Effector memory CD8-positive, alpha-beta T cell (primary cell): ENCODE measurements at regions not wholly inside any gene's neighbourhood (a gene's known extent, or its start where the extent isn't known, plus 50 kb on each side); places are given as distances from the start of the nearest gene placed in this dataset.
"Not testable (repeated sequence)": the region's sequence is repeated elsewhere in the genome, so short reads cannot be mapped to it uniquely, and the experiment has no call there.

Experiments used
- ATAC-seq: fragments of 150-1000 bp; cut with Tn5 transposase; replicated peaks from 2 replicates; pipeline ENCODE4 v1.10.0; 2021; ENCODE audit warnings: mild to moderate bottlenecking, moderate library complexity
- DNase-seq, 3 experiments: peaks; one replicate each; pipeline ENCODE4 v3.0.0; 2021
- H3K27ac Mint-ChIP-seq, 2 donors: one replicate each; pipeline ENCODE4 v1.8.0; 2022; ENCODE audit warnings: mild to moderate bottlenecking in 2 of 2, mixed read lengths in 2 of 2, moderate library complexity in 2 of 2
- H3K27me3 Mint-ChIP-seq, 2 donors: one replicate each; pipeline ENCODE4 v1.8.0; 2022; ENCODE audit warnings: mixed read lengths in 2 of 2
- H3K36me3 Mint-ChIP-seq: one replicate; pipeline ENCODE4 v1.8.0; 2022; ENCODE audit warnings: mild to moderate bottlenecking, moderate library complexity, mixed read lengths; ENCODE audit not compliant: insufficient read depth
- H3K4me1 Mint-ChIP-seq, 2 donors: one replicate each; pipeline ENCODE4 v1.8.0; 2022; ENCODE audit warnings: low read depth in 2 of 2, mixed read lengths in 2 of 2
- H3K4me3 Mint-ChIP-seq, 2 donors: one replicate each; pipeline ENCODE4 v1.8.0; 2022; ENCODE audit warnings: mild to moderate bottlenecking in 2 of 2, mixed read lengths in 2 of 2, moderate library complexity in 2 of 2
- H3K9me3 Mint-ChIP-seq, 2 donors: one replicate each; pipeline ENCODE4 v1.8.0; 2022; ENCODE audit warnings: mixed read lengths in 2 of 2

- peaks cover 5 to 6% of the 10 kb centered on the region in 2 donors for H3K9me3 Mint-ChIP-seq
- H3K4me3 Mint-ChIP-seq = no peak overlapping the region
- no peaks in the 10 kb centered on the region for H3K27me3 Mint-ChIP-seq
These were observed 1234.4 kb downstream of the SUCLG1 start for GRCh38 chr2:83224591-83225200.

GRCh38 chr2:83221258-83221657 lies 1237.8 kb downstream of the SUCLG1 start:
- no peaks in the 10 kb centered on the region for H3K27me3 Mint-ChIP-seq
- H3K9me3 Mint-ChIP-seq = peaks cover 0 to 4% of the 10 kb centered on the region in 2 donors
- no peaks in the 10 kb centered on the region for H3K36me3 Mint-ChIP-seq
- no peak overlapping the region for H3K27ac Mint-ChIP-seq
- no peaks in the 10 kb centered on the region for H3K4me1 Mint-ChIP-seq
- H3K4me3 Mint-ChIP-seq = no peak overlapping the region
- DNase-seq (no peak), ATAC-seq (no peak)

More at GRCh38 chr2:83224591-83225200, 1234.4 kb downstream of the SUCLG1 start:
- H3K4me1 Mint-ChIP-seq = no peaks in the 10 kb centered on the region
- no peak for ATAC-seq
- no peaks in the 10 kb centered on the region for H3K36me3 Mint-ChIP-seq
- no peak overlapping the region for H3K27ac Mint-ChIP-seq
- DNase-seq = no peak

DNA sequence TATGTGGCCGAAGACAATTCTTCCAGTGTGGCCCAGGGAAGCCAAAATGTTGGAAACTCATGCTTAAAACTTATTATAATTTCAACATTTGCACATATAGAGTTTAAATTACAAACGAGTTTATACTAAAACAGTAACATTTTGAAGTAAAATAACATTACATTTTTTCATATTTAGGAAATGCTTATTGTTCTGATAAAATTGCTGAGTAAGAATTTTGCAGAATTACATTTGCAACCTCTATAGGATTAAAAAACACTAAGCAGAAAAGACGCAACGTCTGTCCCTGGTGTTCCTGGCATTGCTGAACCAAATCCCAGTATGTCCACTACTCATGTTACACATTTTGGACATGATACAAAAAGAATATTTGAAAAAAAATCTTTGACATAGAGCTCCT lies 1241.2 kb downstream of the SUCLG1 start:
- ATAC-seq = no peak
- no peaks in the 10 kb centered on the region for H3K4me1 Mint-ChIP-seq
- H3K4me3 Mint-ChIP-seq = no peak overlapping the region
- no peaks in the 10 kb centered on the region for H3K36me3 Mint-ChIP-seq
- no peaks in the 10 kb centered on the region for H3K27me3 Mint-ChIP-seq
- no peak overlapping the region for H3K27ac Mint-ChIP-seq
- H3K9me3 Mint-ChIP-seq = peaks cover 6 to 14% of the 10 kb centered on the region in 2 donors
- no peak for DNase-seq

- Mint-ChIP-seq H3K9me3 (peaks cover 0 to 10% of the 10 kb centered on the region in 2 donors), H3K4me3 (no peak overlapping the region), H3K27ac (no peak overlapping the region), H3K27me3 (no peaks in the 10 kb centered on the region), H3K4me1 (no peaks in the 10 kb centered on the region), H3K36me3 (no peaks in the 10 kb centered on the region)
- DNase-seq = no peak
- no peak for ATAC-seq
These were observed 1262.9 kb downstream of the SUCLG1 start for GRCh38 chr2:83196225-83196624.

GRCh38 chr2:83191316-83191715 lies 1267.8 kb downstream of the SUCLG1 start:
- Mint-ChIP-seq H3K4me1 (no peaks in the 10 kb centered on the region), H3K9me3 (peaks cover 0 to 11% of the 10 kb centered on the region in 2 donors), H3K27ac (no peak overlapping the region), H3K27me3 (no peaks in the 10 kb centered on the region), H3K36me3 (no peaks in the 10 kb centered on the region), H3K4me3 (no peak overlapping the region)
- DNase-seq = no peak
- no peak for ATAC-seq

DNA sequence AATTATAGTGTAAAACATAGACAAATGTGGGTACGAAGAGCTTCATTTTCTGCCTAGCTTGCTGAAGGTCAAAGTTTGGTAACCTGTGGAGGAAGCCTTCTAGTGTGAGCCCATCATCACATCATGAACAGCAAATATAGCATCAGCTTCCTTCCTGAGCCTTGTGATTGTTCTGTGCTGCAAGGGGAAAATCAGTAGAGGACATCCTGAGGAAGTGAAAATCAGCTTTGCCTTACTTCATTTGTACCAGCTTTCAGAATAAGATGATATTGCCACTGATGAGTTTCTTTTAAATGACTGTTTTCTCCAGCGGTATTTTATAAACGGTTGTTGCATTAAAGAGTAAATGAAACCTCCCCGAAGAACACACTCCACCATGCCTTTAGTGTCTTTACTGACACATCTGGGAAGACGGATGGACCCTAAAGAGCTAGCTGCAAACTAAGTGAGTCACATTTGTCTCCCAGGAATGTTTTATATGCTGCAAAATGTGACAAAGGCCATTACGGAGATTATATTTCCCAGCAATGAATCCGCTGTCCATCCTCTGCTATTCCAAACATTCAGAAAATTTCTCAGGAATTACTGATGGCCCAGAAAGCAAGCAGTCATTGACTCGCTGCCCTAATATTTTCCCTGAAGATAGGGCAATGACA lies 1272.8 kb downstream of the SUCLG1 start:
- Mint-ChIP-seq H3K27me3 (no peaks in the 10 kb centered on the region), H3K36me3 (no peaks in the 10 kb centered on the region), H3K27ac (no peak overlapping the region), H3K4me1 (no peaks in the 10 kb centered on the region), H3K9me3 (peaks cover 0 to 2% of the 10 kb centered on the region in 2 donors), H3K4me3 (no peak overlapping the region)
- DNase-seq (no peak), ATAC-seq (no peak)

DNA sequence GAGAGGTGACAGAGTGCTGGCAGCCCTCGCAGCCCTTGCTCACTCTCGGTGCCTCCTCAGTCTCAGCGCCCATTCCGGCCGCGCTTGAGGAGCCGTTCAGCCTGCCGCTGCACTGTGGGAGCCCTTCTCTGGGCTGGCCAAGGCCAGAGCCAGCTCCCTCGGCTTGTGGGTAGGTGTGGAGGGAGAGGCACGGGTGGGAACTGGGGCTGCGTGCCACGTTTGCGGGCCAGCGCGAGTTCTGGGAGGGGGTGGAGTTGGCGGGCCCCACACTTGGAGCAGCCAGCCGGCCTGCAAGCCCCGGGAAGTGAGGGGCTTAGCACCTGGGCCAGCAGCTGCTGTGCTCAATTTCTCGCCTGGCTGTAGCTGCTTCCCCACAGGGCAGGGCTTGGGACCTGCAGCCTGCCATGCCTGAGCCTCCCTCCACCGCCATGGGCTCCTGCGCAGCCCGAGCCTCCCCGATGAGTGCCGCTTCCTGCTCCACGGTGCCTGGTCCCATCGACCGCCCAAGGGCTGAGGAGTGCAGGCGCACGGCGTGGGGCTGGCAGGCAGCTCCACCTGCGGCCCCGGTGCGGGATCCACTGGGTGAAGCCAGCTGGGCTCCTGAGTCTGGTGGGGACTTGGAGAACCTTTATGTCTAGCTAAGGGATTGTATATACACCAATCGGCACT lies 1278.1 kb downstream of the SUCLG1 start:
- not testable (repeated sequence) for DNase-seq, H3K27me3 Mint-ChIP-seq, H3K4me3 Mint-ChIP-seq, H3K36me3 Mint-ChIP-seq, H3K27ac Mint-ChIP-seq, H3K4me1 Mint-ChIP-seq, ATAC-seq, H3K9me3 Mint-ChIP-seq

DNA sequence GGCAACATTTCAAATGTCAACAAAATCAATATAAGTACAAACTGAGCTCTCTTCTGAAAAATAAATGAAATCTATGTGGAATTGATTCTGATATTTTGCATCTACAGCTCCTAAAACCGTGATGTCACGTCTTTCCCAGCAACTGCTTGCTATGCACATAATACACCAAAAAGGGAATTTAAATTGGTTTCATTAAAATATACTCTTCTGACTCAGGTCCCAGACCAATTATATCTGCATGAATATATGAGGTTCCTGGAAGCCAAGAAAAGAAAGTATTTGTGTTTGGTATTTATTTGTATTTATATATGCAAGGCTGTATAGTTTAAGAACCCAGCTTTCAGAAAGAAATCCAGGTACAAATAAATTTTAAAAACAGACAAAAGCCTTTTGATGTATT lies 1282.5 kb downstream of the SUCLG1 start:
- H3K27me3 Mint-ChIP-seq = no peaks in the 10 kb centered on the region
- H3K36me3 Mint-ChIP-seq = no peaks in the 10 kb centered on the region
- no peaks in the 10 kb centered on the region for H3K4me1 Mint-ChIP-seq
- no peak overlapping the region for H3K4me3 Mint-ChIP-seq
- DNase-seq (no peak), ATAC-seq (no peak)
- H3K27ac Mint-ChIP-seq = no peak overlapping the region
- peaks cover 2 to 8% of the 10 kb centered on the region in 2 donors for H3K9me3 Mint-ChIP-seq

- H3K36me3 Mint-ChIP-seq = no peaks in the 10 kb centered on the region
- ATAC-seq = no peak
- DNase-seq = no peak
These were observed 1286.2 kb downstream of the SUCLG1 start for GRCh38 chr2:83172841-83173240.

GRCh38 chr2:83168377-83168776 lies 1290.7 kb downstream of the SUCLG1 start:
- no peak for DNase-seq
- Mint-ChIP-seq H3K27ac (no peak overlapping the region), H3K4me1 (no peaks in the 10 kb centered on the region), H3K27me3 (no peaks in the 10 kb centered on the region), H3K36me3 (no peaks in the 10 kb centered on the region), H3K9me3 (peaks cover 15 to 19% of the 10 kb centered on the region in 2 donors), H3K4me3 (no peak overlapping the region)
- no peak for ATAC-seq

More at GRCh38 chr2:83172841-83173240, 1286.2 kb downstream of the SUCLG1 start:
- H3K27me3 Mint-ChIP-seq = no peaks in the 10 kb centered on the region
- H3K9me3 Mint-ChIP-seq = peaks cover 9 to 17% of the 10 kb centered on the region in 2 donors
- no peak overlapping the region for H3K27ac Mint-ChIP-seq
- no peaks in the 10 kb centered on the region for H3K4me1 Mint-ChIP-seq
- no peak overlapping the region for H3K4me3 Mint-ChIP-seq

DNA sequence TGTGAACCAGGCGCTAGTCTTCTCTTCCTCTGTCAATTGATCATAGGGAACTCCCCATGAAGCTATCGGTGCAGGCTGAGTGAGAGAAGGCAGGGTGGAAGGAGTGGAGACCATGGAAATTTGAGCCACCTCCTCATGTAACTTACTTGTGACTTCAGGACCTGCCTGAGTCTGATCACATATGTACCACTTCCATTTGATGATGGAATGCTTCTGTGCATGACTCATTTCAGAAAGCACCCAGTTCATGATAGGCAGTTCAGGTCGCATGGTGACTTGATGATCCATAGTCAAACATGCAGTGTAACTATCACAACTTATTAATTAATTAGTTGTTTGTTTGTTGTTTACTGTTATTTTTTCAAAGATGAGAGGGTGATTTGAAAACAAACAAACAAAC lies 1296.7 kb downstream of the SUCLG1 start:
- no peaks in the 10 kb centered on the region for H3K27me3 Mint-ChIP-seq
- H3K9me3 Mint-ChIP-seq = peaks cover 7 to 14% of the 10 kb centered on the region in 2 donors
- no peaks in the 10 kb centered on the region for H3K36me3 Mint-ChIP-seq
- no peak for ATAC-seq
- DNase-seq = no peak
- no peaks in the 10 kb centered on the region for H3K4me1 Mint-ChIP-seq
- no peak overlapping the region for H3K27ac Mint-ChIP-seq
- H3K4me3 Mint-ChIP-seq = no peak overlapping the region

GRCh38 chr2:83160571-83160970 lies 1298.5 kb downstream of the SUCLG1 start:
- no peak overlapping the region for H3K4me3 Mint-ChIP-seq
- H3K27me3 Mint-ChIP-seq = no peaks in the 10 kb centered on the region
- peaks cover 7 to 15% of the 10 kb centered on the region in 2 donors for H3K9me3 Mint-ChIP-seq
- no peaks in the 10 kb centered on the region for H3K36me3 Mint-ChIP-seq
- H3K4me1 Mint-ChIP-seq = no peaks in the 10 kb centered on the region
- ATAC-seq (no peak), DNase-seq (no peak)
- H3K27ac Mint-ChIP-seq = no peak overlapping the region

GRCh38 chr2:83155826-83156225 lies 1303.3 kb downstream of the SUCLG1 start:
- H3K4me1 Mint-ChIP-seq = no peaks in the 10 kb centered on the region
- no peak overlapping the region for H3K27ac Mint-ChIP-seq
- no peaks in the 10 kb centered on the region for H3K36me3 Mint-ChIP-seq
- peaks cover 0 to 8% of the 10 kb centered on the region in 2 donors for H3K9me3 Mint-ChIP-seq
- no peaks in the 10 kb centered on the region for H3K27me3 Mint-ChIP-seq
- H3K4me3 Mint-ChIP-seq = no peak overlapping the region
- DNase-seq (no peak), ATAC-seq (no peak)

DNA sequence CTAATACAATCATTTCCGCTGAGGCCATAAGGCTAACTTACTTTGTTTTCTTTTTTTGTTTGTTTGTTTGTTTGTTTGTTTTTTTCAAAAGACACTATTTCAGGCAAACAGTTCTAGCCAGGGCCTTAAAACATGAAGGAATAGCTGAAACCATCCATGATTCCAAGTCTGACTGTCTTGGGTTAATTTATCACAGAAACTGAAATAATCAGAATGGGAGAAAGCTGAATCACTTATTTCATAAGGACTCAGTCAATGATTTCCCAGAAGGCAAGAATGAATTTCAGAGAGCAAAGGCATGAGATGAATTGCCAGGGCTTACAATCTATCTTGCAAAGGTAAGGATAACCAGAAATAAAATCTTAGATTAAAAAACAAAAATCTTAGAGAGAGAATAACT lies 1315.1 kb downstream of the SUCLG1 start:
- DNase-seq (no peak), ATAC-seq (no peak)
- Mint-ChIP-seq H3K4me1 (no peaks in the 10 kb centered on the region), H3K9me3 (peaks cover 0 to 3% of the 10 kb centered on the region in 2 donors), H3K27ac (no peak overlapping the region), H3K4me3 (no peak overlapping the region), H3K27me3 (no peaks in the 10 kb centered on the region), H3K36me3 (no peaks in the 10 kb centered on the region)
